ENCODE measurements at regions not wholly inside any gene's neighbourhood (a gene's known extent, or its start where the extent isn't known, plus 50 kb on each side); places are given as distances from the start of the nearest gene placed in this dataset.

DNA sequence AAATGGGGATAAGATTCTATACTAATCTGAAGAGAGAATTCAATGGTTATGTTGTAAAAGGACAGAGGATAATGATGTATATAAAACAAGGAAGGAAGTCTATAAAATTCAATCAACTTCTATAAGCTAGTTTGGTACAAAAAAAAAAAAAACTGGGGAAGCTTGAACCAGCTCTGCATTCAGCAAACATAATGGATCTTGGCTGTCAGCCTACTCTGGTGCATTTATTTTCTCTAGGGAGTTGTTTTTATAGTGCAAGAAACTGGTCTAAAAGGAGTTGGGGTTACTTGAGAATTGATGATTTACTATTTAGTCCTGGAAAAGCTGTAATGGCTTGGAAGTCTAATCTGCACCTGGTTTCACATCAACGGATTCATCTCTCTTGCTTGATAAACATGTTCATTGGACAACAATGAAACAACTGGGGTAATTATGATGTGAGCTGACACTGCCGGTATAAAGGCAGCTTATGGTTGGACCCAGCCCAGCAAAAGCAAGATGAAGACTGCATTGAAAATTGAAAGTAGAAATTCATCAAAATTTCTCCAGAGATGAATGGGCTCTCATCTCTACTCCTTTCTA is 199.4 kb upstream of the NRIP1 start:
- RAD21 ChIA-PET (ENCODE audit: unreplicated experiment): no interaction called here
- Histone ChIP-seq H3K27me3 (replicated peaks in 1 of 2; ENCODE audit: control insufficient read depth in 2 of 2, insufficient read depth in 2 of 2, low read length in 1 of 2) (no peaks in the 10 kb centered on the region), H4K20me1 (ENCODE audit: control insufficient read depth, insufficient read depth) (no peaks in the 10 kb centered on the region), H3K4me3 (no peak overlapping the region), H3K4me2 (ENCODE audit: control insufficient read depth, insufficient read depth) (no peak overlapping the region), H3K36me3 (ENCODE audit: control insufficient read depth in 2 of 2, insufficient read depth in 2 of 2, low read length in 1 of 2) (no peaks in the 10 kb centered on the region), H3K27ac (ENCODE audit: control insufficient read depth, insufficient read depth) (no peak overlapping the region), H3K9me3 (replicated peaks; ENCODE audit: control insufficient read depth, insufficient read depth, low read length) (no peaks in the 10 kb centered on the region), H3K9ac (ENCODE audit: control insufficient read depth, insufficient read depth, low read length) (no peak overlapping the region), H3K4me1 (ENCODE audit: control insufficient read depth, insufficient read depth, low read length) (no peaks in the 10 kb centered on the region), H2AFZ (ENCODE audit: control insufficient read depth, low read depth, low read length) (no peak overlapping the region), H3K79me2 (ENCODE audit: control insufficient read depth, insufficient read depth, low read length) (no peaks in the 10 kb centered on the region)
- intact Hi-C loops (cut with micrococcal nuclease; ENCODE audit: unreplicated experiment) (no loop called here), in situ Hi-C loops (cut with MboI) (no loop called here)
- POLR2A ChIA-PET: no interaction called here
- WGBS (ENCODE audit: insufficient coverage, insufficient replicate concordance, low lambda C conversion rate, missing lambda C conversion rate): 63% methylated on average over 2 of the region's 2 CpGs
- BruUV-seq (replicated peaks): no TSS peak
- CTCF ChIA-PET: no interaction called here
- FAIRE-seq: no peak
- SMC1A ChIA-PET (ENCODE audit: uncharacterized antibody, unreplicated experiment): no interaction called here
- no peak for DNase-seq (ENCODE audit: low read depth, low spot score)
- no peak for ATAC-seq
- TF ChIP-seq CHD1 (IDR thresholded peaks at IDR 0.05; ENCODE audit: low read depth, low read length): no peak
- TF ChIP-seq SMARCA5 (IDR thresholded peaks at IDR 0.05): no peak
- TF ChIP-seq, protein P1, sequence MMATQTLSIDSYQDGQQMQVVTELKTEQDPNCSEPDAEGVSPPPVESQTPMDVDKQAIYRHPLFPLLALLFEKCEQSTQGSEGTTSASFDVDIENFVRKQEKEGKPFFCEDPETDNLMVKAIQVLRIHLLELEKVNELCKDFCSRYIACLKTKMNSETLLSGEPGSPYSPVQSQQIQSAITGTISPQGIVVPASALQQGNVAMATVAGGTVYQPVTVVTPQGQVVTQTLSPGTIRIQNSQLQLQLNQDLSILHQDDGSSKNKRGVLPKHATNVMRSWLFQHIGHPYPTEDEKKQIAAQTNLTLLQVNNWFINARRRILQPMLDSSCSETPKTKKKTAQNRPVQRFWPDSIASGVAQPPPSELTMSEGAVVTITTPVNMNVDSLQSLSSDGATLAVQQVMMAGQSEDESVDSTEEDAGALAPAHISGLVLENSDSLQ (IDR thresholded peaks at IDR 0.05): no peak
- no peak for TF ChIP-seq SMAD1 (IDR thresholded peaks at IDR 0.05; ENCODE audit: low read depth, partially characterized antibody)
- TF ChIP-seq STAT1 (conservative IDR thresholded peaks at IDR 0.05): no peak
- no peak for TF ChIP-seq POLR2AphosphoS5 (IDR thresholded peaks at IDR 0.05; ENCODE audit: low read length)
- TF ChIP-seq NR2C2 (IDR thresholded peaks at IDR 0.05; ENCODE audit: borderline replicate concordance, control insufficient read depth, insufficient read length, low read depth): no peak
- TF ChIP-seq EP300 (IDR thresholded peaks at IDR 0.05; ENCODE audit: borderline replicate concordance in 1 of 2, control insufficient read depth in 1 of 2, low read depth in 2 of 2, low read length in 2 of 2): no peak
- TF ChIP-seq CREB1 (IDR thresholded peaks at IDR 0.05; ENCODE audit: low read depth): no peak
- TF ChIP-seq, protein P2, sequence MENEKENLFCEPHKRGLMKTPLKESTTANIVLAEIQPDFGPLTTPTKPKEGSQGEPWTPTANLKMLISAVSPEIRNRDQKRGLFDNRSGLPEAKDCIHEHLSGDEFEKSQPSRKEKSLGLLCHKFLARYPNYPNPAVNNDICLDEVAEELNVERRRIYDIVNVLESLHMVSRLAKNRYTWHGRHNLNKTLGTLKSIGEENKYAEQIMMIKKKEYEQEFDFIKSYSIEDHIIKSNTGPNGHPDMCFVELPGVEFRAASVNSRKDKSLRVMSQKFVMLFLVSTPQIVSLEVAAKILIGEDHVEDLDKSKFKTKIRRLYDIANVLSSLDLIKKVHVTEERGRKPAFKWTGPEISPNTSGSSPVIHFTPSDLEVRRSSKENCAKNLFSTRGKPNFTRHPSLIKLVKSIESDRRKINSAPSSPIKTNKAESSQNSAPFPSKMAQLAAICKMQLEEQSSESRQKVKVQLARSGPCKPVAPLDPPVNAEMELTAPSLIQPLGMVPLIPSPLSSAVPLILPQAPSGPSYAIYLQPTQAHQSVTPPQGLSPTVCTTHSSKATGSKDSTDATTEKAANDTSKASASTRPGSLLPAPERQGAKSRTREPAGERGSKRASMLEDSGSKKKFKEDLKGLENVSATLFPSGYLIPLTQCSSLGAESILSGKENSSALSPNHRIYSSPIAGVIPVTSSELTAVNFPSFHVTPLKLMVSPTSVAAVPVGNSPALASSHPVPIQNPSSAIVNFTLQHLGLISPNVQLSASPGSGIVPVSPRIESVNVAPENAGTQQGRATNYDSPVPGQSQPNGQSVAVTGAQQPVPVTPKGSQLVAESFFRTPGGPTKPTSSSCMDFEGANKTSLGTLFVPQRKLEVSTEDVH (IDR thresholded peaks at IDR 0.05; ENCODE audit: low read depth, partially characterized antibody): no peak
- no peak for TF ChIP-seq NFIC (IDR thresholded peaks at IDR 0.05; ENCODE audit: low read depth, low read length)
- no peak for TF ChIP-seq ATF7 (IDR thresholded peaks at IDR 0.05; ENCODE audit: low read depth)
- TF ChIP-seq, protein P3, sequence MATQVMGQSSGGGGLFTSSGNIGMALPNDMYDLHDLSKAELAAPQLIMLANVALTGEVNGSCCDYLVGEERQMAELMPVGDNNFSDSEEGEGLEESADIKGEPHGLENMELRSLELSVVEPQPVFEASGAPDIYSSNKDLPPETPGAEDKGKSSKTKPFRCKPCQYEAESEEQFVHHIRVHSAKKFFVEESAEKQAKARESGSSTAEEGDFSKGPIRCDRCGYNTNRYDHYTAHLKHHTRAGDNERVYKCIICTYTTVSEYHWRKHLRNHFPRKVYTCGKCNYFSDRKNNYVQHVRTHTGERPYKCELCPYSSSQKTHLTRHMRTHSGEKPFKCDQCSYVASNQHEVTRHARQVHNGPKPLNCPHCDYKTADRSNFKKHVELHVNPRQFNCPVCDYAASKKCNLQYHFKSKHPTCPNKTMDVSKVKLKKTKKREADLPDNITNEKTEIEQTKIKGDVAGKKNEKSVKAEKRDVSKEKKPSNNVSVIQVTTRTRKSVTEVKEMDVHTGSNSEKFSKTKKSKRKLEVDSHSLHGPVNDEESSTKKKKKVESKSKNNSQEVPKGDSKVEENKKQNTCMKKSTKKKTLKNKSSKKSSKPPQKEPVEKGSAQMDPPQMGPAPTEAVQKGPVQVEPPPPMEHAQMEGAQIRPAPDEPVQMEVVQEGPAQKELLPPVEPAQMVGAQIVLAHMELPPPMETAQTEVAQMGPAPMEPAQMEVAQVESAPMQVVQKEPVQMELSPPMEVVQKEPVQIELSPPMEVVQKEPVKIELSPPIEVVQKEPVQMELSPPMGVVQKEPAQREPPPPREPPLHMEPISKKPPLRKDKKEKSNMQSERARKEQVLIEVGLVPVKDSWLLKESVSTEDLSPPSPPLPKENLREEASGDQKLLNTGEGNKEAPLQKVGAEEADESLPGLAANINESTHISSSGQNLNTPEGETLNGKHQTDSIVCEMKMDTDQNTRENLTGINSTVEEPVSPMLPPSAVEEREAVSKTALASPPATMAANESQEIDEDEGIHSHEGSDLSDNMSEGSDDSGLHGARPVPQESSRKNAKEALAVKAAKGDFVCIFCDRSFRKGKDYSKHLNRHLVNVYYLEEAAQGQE (IDR thresholded peaks at IDR 0.05; ENCODE audit: low read depth, low read length): no peak
- TF ChIP-seq, protein P4, sequence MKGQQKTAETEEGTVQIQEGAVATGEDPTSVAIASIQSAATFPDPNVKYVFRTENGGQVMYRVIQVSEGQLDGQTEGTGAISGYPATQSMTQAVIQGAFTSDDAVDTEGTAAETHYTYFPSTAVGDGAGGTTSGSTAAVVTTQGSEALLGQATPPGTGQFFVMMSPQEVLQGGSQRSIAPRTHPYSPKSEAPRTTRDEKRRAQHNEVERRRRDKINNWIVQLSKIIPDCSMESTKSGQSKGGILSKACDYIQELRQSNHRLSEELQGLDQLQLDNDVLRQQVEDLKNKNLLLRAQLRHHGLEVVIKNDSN (IDR thresholded peaks at IDR 0.05; ENCODE audit: borderline replicate concordance, extremely low read length, insufficient read depth, low read depth, low read length): no peak
- TF ChIP-seq, protein P5, sequence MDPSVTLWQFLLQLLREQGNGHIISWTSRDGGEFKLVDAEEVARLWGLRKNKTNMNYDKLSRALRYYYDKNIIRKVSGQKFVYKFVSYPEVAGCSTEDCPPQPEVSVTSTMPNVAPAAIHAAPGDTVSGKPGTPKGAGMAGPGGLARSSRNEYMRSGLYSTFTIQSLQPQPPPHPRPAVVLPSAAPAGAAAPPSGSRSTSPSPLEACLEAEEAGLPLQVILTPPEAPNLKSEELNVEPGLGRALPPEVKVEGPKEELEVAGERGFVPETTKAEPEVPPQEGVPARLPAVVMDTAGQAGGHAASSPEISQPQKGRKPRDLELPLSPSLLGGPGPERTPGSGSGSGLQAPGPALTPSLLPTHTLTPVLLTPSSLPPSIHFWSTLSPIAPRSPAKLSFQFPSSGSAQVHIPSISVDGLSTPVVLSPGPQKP (IDR thresholded peaks at IDR 0.05; ENCODE audit: low read depth, low read length): no peak
